Endothelial cell of umbilical vein (primary cell): ENCODE measurements at regions not wholly inside any gene's neighbourhood (a gene's known extent, or its start where the extent isn't known, plus 50 kb on each side); places are given as distances from the start of the nearest gene placed in this dataset.

Experiments used
- BruUV-seq: library from RNA; stranded (reverse); fragments of 400-500 nt; replicated peaks from 2 replicates; lab custom pipeline; 2021; lab: Mats Ljungman, UMichigan
- CTCF ChIA-PET: fragments of 300-600, 350-600 bp; sonication (Branson Sonifier 250); formaldehyde crosslinking; loops from one replicate; lab custom pipeline; 2021; ENCODE audit warnings: antibody characterized with exemption, inconsistent platforms; lab: Charles Lee
- POLR2A ChIA-PET: fragments of 300-600, 350-600 bp; sonication (Branson Sonifier 250); formaldehyde crosslinking; loops from one replicate; lab custom pipeline; 2021; ENCODE audit warnings: antibody characterized with exemption, inconsistent platforms; lab: Charles Lee
- DNase-seq: peaks from one replicate; pipeline ENCODE4 v3.0.0-alpha.2; 2011; ENCODE audit warnings: low read depth, low spot score
- FAIRE-seq: peaks from 2 replicates; lab custom pipeline; 2011; peaks lifted over from hg19 to GRCh38; lab: Jason Lieb, UNC
- H2AFZ ChIP-seq: 2 replicates; pipeline ENCODE4 v1.6.0; 2012; ENCODE audit warnings: low read depth, low read length, control low read depth, inconsistent platforms
- H3K27ac ChIP-seq: 2 replicates; pipeline ENCODE4 v1.5.1; 2011; ENCODE audit warnings: low read depth, mild to moderate bottlenecking, control low read depth, low read length, moderate library complexity; ENCODE audit not compliant: insufficient read depth
- H3K27me3 ChIP-seq, 2 experiments: 2 replicates each; pipeline versions ENCODE4 v1.6.0 to v1.6.1; 2011; ENCODE audit warnings: low read length in 2 of 2, mixed read lengths in 1 of 2; ENCODE audit not compliant: control insufficient read depth in 2 of 2, insufficient read depth in 2 of 2
- H3K36me3 ChIP-seq, 2 experiments: 2 replicates in 1 of 2; 3 replicates in 1 of 2; pipeline ENCODE4 v1.5.1; 2011; ENCODE audit warnings: low read length in 2 of 2, mild to moderate bottlenecking in 1 of 2, moderate library complexity in 1 of 2; ENCODE audit not compliant: control insufficient read depth in 2 of 2, insufficient read depth in 2 of 2; ENCODE audit errors: extremely low read depth in 1 of 2
- H3K4me1 ChIP-seq: 3 replicates; pipeline ENCODE4 v1.5.1; 2011; ENCODE audit warnings: mild to moderate bottlenecking, low read length; ENCODE audit not compliant: control insufficient read depth, insufficient read depth; ENCODE audit errors: extremely low read depth
- H3K4me2 ChIP-seq: 2 replicates; pipeline ENCODE4 v1.6.1; 2011; ENCODE audit warnings: low read length, control low read depth, mixed read lengths; ENCODE audit not compliant: insufficient read depth
- H3K4me3 ChIP-seq, 3 experiments: fragments of 200-600 bp in 1 of 3; sonication (generic), shearing (Covaris generic) in 1 of 3; replicated peaks in 1 of 3; 2 replicates each; pipeline ENCODE4 v1.5.1; 2011 to 2016; ENCODE audit warnings: control low read depth in 3 of 3, low read length in 3 of 3, mild to moderate bottlenecking in 2 of 3, inconsistent platforms in 1 of 3, low read depth in 1 of 3, moderate library complexity in 1 of 3; ENCODE audit not compliant: insufficient read depth in 1 of 3
- H3K79me2 ChIP-seq: 2 replicates; pipeline ENCODE4 v1.6.0; 2012; ENCODE audit warnings: low read length, inconsistent platforms; ENCODE audit not compliant: control insufficient read depth, insufficient read depth
- H3K9ac ChIP-seq: replicated peaks from 2 replicates; pipeline ENCODE3; 2011; ENCODE audit warnings: low read length, control low read depth; ENCODE audit not compliant: insufficient read depth; ENCODE audit errors: extremely low read depth
- H3K9me1 ChIP-seq: replicated peaks from 3 replicates; pipeline ENCODE4 v1.6.0; 2011; ENCODE audit warnings: mild to moderate bottlenecking, low read length; ENCODE audit not compliant: control insufficient read depth, insufficient read depth; ENCODE audit errors: extremely low read depth
- H3K9me3 ChIP-seq: replicated peaks from 2 replicates; pipeline ENCODE4 v1.5.1; 2012; ENCODE audit warnings: low read length, inconsistent platforms; ENCODE audit not compliant: control insufficient read depth, insufficient read depth
- H4K20me1 ChIP-seq: replicated peaks from 2 replicates; pipeline ENCODE3; 2011; ENCODE audit warnings: mild to moderate bottlenecking, low read length; ENCODE audit not compliant: control insufficient read depth, insufficient read depth; ENCODE audit errors: extremely low read depth
- CTCF ChIP-seq, 2 donors: IDR thresholded peaks; 1 replicate in 1 of 2; 2 replicates in 1 of 2; pipeline ENCODE4 v1.5.1; 2011; ENCODE audit warnings: low read length in 2 of 2, mild to moderate bottlenecking in 2 of 2, moderate library complexity in 2 of 2, control low read depth in 1 of 2, inconsistent platforms in 1 of 2, low read depth in 1 of 2; ENCODE audit not compliant: insufficient read depth in 1 of 2; ENCODE audit errors: extremely low read depth in 1 of 2
- EZH2 ChIP-seq: IDR thresholded peaks from 2 replicates; pipeline ENCODE4 v1.6.1; 2012; ENCODE audit warnings: borderline replicate concordance, low read depth, mild to moderate bottlenecking, moderate library complexity, low read length, inconsistent platforms; ENCODE audit not compliant: severe bottlenecking
- FOS ChIP-seq: IDR thresholded peaks from 2 replicates; pipeline ENCODE4 v1.6.1; 2011; ENCODE audit warnings: mild to moderate bottlenecking, low read length, moderate library complexity, borderline replicate concordance; ENCODE audit not compliant: insufficient read depth
- GATA2 ChIP-seq: IDR thresholded peaks from 2 replicates; pipeline ENCODE4 v1.7.0; 2011; ENCODE audit warnings: low read depth, mild to moderate bottlenecking, moderate library complexity, mixed read lengths, low read length; ENCODE audit not compliant: insufficient read length, insufficient read depth
- JUN ChIP-seq: IDR thresholded peaks from 2 replicates; pipeline ENCODE4 v1.6.1; 2011; ENCODE audit warnings: borderline replicate concordance, low read depth; ENCODE audit not compliant: insufficient read length, insufficient read depth
- MAX ChIP-seq: IDR thresholded peaks from 2 replicates; pipeline ENCODE4 v1.6.1; 2011; ENCODE audit not compliant: insufficient read depth, insufficient read length
- MYC ChIP-seq: IDR thresholded peaks from one replicate; pipeline ENCODE4 v1.6.1; 2011; ENCODE audit warnings: mild to moderate bottlenecking, low read depth, low read length
- POLR2A ChIP-seq: IDR thresholded peaks from 2 replicates; pipeline ENCODE4 v1.6.1; 2012; ENCODE audit warnings: low read depth, mild to moderate bottlenecking, control low read depth, low read length
- POLR2AphosphoS5 ChIP-seq: IDR thresholded peaks from 2 replicates; pipeline ENCODE4 v1.6.1; 2012; ENCODE audit warnings: low read depth, mild to moderate bottlenecking, control low read depth, low read length, moderate library complexity; ENCODE audit not compliant: insufficient read depth
- dilution Hi-C: fragments of 300-500 bp; cut with MboI; formaldehyde crosslinking; loops from one replicate; pipeline ENCODE4 v1.15.0; 2019; ENCODE audit warnings: low sequenced_read_pairs; ENCODE audit not compliant: extremely low pct_ligation_motif_present
- intact Hi-C: fragments of 100-400 bp; cut with micrococcal nuclease; formaldehyde crosslinking; loops from one replicate; pipeline ENCODE4 v1.10.0; 2022

GRCh38 chr5:88390096-88390441 lies 121.4 kb upstream of the TMEM161B start:
- Histone ChIP-seq H3K27me3 (peaks cover 0 to 3% of the 10 kb centered on the region in 2 experiments), H3K4me3 (no peak overlapping the region), H3K9me1 (no peaks in the 10 kb centered on the region), H3K9me3 (no peaks in the 10 kb centered on the region), H3K4me1 (peaks cover under 1% of the 10 kb centered on the region), H3K9ac (no peak overlapping the region), H4K20me1 (no peaks in the 10 kb centered on the region), H3K27ac (no peak overlapping the region), H3K79me2 (no peaks in the 10 kb centered on the region), H3K36me3 (no peaks in the 10 kb centered on the region), H2AFZ (no peak overlapping the region), H3K4me2 (no peak overlapping the region)
- DNase-seq (no peak), FAIRE-seq (no peak)
- dilution Hi-C loops (no loop called here), intact Hi-C loops (no loop called here)
- BruUV-seq = no TSS peak
- no peak for TF ChIP-seq MYC
- TF ChIP-seq MAX = no peak
- CTCF ChIA-PET = no interaction called here
- POLR2A ChIA-PET = no interaction called here

- intact Hi-C loops = no loop called here
- no peak overlapping the region for H3K4me3 ChIP-seq
- TF ChIP-seq FOS = no peak
- no peak for TF ChIP-seq CTCF (IDR thresholded peaks at IDR 0.05; ENCODE audit: extremely low read depth in 1 of 2, insufficient read depth in 1 of 2, low read depth in 1 of 2, low read length in 2 of 2)
- TF ChIP-seq MYC = no peak
- TF ChIP-seq POLR2AphosphoS5 = no peak
- no peak for TF ChIP-seq POLR2A
- TF ChIP-seq JUN = no peak
- no peak for TF ChIP-seq EZH2
- no peak for TF ChIP-seq MAX
- TF ChIP-seq GATA2 = no peak
- no peaks in the 10 kb centered on the region for H4K20me1 ChIP-seq
- H3K27ac ChIP-seq = no peak overlapping the region
- CTCF ChIA-PET = no interaction called here
- FAIRE-seq = no peak
- dilution Hi-C loops = no loop called here
- H3K9ac ChIP-seq = no peak overlapping the region
- no peak overlapping the region for H2AFZ ChIP-seq
- no peaks in the 10 kb centered on the region for H3K36me3 ChIP-seq
- no peaks in the 10 kb centered on the region for H3K79me2 ChIP-seq
- POLR2A ChIA-PET = no interaction called here
- no peaks in the 10 kb centered on the region for H3K9me3 ChIP-seq
- peaks cover 0 to 3% of the 10 kb centered on the region in 2 experiments for H3K27me3 ChIP-seq
- no peaks in the 10 kb centered on the region for H3K9me1 ChIP-seq
- DNase-seq = no peak
- BruUV-seq = no TSS peak
- peaks cover 5% of the 10 kb centered on the region for H3K4me1 ChIP-seq
- no peak overlapping the region for H3K4me2 ChIP-seq
Measured at GRCh38 chr5:88389338-88390095, 120.9 kb upstream of the TMEM161B start.
